Suprapubic skin (tissue), 3 donors: ENCODE measurements at regions not wholly inside any gene's neighbourhood (a gene's known extent, or its start where the extent isn't known, plus 50 kb on each side); places are given as distances from the start of the nearest gene placed in this dataset.

Experiments used
- POLR2A ChIP-seq, 2 donors: fragments of 450-650 bp; IDR thresholded peaks; one replicate each; pipeline ENCODE4 v1.6.1; 2017; ENCODE audit warnings: antibody characterized with exemption in 2 of 2, mild to moderate bottlenecking in 2 of 2, moderate library complexity in 2 of 2
- TF ChIP-seq, protein P1 (sequence below), 2 donors: fragments of 200-600 bp in 1 of 2; fragments of 450-650 bp in 1 of 2; sonication (generic) in 1 of 2; IDR thresholded peaks; one replicate each; pipeline ENCODE4 v1.5.1; 2016 to 2019; ENCODE audit warnings: antibody characterized with exemption in 2 of 2, mild to moderate bottlenecking in 1 of 2, moderate library complexity in 1 of 2

DNA sequence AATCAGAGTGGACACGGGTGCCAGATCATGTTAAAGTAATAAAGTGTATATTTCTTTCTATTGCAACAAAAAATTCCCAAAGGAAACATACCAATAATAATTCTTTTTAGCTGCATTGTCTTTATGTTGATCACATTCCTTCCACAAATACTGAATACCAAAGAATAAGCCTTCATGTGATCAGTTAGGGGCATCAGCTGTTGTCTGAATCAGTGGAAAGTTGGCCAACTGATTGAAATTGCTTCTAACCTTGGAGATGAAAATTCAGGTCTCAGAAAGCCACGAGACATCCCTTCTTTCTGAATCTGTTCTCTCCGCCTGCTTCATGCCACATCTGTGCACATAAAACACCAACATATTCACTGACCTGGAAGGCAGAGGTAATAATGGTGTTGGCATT is 785.2 kb downstream of the KCNA4 start:
- TF ChIP-seq, protein P1, sequence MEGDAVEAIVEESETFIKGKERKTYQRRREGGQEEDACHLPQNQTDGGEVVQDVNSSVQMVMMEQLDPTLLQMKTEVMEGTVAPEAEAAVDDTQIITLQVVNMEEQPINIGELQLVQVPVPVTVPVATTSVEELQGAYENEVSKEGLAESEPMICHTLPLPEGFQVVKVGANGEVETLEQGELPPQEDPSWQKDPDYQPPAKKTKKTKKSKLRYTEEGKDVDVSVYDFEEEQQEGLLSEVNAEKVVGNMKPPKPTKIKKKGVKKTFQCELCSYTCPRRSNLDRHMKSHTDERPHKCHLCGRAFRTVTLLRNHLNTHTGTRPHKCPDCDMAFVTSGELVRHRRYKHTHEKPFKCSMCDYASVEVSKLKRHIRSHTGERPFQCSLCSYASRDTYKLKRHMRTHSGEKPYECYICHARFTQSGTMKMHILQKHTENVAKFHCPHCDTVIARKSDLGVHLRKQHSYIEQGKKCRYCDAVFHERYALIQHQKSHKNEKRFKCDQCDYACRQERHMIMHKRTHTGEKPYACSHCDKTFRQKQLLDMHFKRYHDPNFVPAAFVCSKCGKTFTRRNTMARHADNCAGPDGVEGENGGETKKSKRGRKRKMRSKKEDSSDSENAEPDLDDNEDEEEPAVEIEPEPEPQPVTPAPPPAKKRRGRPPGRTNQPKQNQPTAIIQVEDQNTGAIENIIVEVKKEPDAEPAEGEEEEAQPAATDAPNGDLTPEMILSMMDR (IDR thresholded peaks at IDR 0.05) = no peak
- no peak for TF ChIP-seq POLR2A (IDR thresholded peaks at IDR 0.05)
